ENCODE measurements at regions not wholly inside any gene's neighbourhood (a gene's known extent, or its start where the extent isn't known, plus 50 kb on each side); places are given as distances from the start of the nearest gene placed in this dataset.

DNA sequence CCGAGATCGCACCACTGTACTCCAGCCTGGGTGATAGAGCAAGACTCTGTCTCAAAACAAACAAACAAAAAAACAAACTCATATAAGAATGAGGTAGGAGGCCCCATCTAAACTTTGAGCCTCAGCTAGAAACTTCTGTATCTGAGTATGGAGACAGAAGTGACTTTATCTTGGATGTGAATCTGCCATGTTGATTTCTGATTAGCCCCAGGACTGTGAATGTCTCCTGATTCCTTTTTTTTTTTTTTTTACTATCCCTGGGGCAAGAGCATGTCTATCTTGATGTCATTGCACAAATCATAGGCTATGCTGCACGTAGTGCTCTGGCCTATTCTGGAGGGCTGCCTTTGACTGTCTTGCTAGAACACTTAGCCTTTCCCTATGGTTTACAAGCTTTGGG is 211.0 kb downstream of the PTPRU start:
- TF ChIP-seq, protein P1, sequence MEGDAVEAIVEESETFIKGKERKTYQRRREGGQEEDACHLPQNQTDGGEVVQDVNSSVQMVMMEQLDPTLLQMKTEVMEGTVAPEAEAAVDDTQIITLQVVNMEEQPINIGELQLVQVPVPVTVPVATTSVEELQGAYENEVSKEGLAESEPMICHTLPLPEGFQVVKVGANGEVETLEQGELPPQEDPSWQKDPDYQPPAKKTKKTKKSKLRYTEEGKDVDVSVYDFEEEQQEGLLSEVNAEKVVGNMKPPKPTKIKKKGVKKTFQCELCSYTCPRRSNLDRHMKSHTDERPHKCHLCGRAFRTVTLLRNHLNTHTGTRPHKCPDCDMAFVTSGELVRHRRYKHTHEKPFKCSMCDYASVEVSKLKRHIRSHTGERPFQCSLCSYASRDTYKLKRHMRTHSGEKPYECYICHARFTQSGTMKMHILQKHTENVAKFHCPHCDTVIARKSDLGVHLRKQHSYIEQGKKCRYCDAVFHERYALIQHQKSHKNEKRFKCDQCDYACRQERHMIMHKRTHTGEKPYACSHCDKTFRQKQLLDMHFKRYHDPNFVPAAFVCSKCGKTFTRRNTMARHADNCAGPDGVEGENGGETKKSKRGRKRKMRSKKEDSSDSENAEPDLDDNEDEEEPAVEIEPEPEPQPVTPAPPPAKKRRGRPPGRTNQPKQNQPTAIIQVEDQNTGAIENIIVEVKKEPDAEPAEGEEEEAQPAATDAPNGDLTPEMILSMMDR (IDR thresholded peaks at IDR 0.05 in 4 of 5, conservative IDR thresholded peaks at IDR 0.05 in 1 of 5), result no peak
- TF ChIP-seq POLR2A (IDR thresholded peaks at IDR 0.05), result no peak

Measured in gastrocnemius medialis (tissue), 4 donors.